Erythroblast (primary cell): ENCODE measurements at regions not wholly inside any gene's neighbourhood (a gene's known extent, or its start where the extent isn't known, plus 50 kb on each side); places are given as distances from the start of the nearest gene placed in this dataset.
"Not testable (repeated sequence)": the region's sequence is repeated elsewhere in the genome, so short reads cannot be mapped to it uniquely, and the experiment has no call there.

ENCODE experiments used
- DNase-seq, 2 experiments: peaks; one replicate each; lab custom pipeline; 2025; lab: John Stamatoyannopoulos, UW
- GATA1 ChIP-seq: IDR thresholded peaks from 2 replicates; pipeline ENCODE4 v1.6.1; 2011; ENCODE audit warnings: low read depth, mild to moderate bottlenecking, control low read depth, low read length, moderate library complexity
- POLR2A ChIP-seq: IDR thresholded peaks from 2 replicates; pipeline ENCODE4 v1.6.1; 2011; ENCODE audit warnings: mild to moderate bottlenecking, low read length

- DNase-seq, result no peak
- TF ChIP-seq POLR2A (no peak), GATA1 (no peak)
These were observed 550.4 kb upstream of the CCDC54 start for GRCh38 chr3:106826791-106827311.

GRCh38 chr3:106827515-106828213, 549.6 kb upstream of the CCDC54 start:
- no peak for DNase-seq
- TF ChIP-seq GATA1 (no peak), POLR2A (no peak)

- no peak for DNase-seq
- TF ChIP-seq GATA1 (no peak), POLR2A (no peak)
These were observed 548.0 kb upstream of the CCDC54 start for GRCh38 chr3:106829206-106829605.

- no peak for TF ChIP-seq GATA1
- TF ChIP-seq POLR2A, result no peak
- no peak for DNase-seq
These were observed 546.9 kb upstream of the CCDC54 start for GRCh38 chr3:106830334-106830733.

- DNase-seq, result no peak
- no peak for TF ChIP-seq GATA1
- no peak for TF ChIP-seq POLR2A
These were observed 540.3 kb upstream of the CCDC54 start for GRCh38 chr3:106836906-106837305.

- DNase-seq, result no peak
- TF ChIP-seq GATA1 (no peak), POLR2A (no peak)
These were observed 539.6 kb upstream of the CCDC54 start for GRCh38 chr3:106837616-106838015.

GRCh38 chr3:106839576-106840280, 537.5 kb upstream of the CCDC54 start:
- no peak for TF ChIP-seq POLR2A
- TF ChIP-seq GATA1, result no peak
- DNase-seq, result no peak

- DNase-seq, result no peak
- TF ChIP-seq GATA1 (no peak), POLR2A (no peak)
These were observed 536.9 kb upstream of the CCDC54 start for GRCh38 chr3:106840319-106840718.

- no peak for TF ChIP-seq GATA1
- no peak for TF ChIP-seq POLR2A
- DNase-seq, result no peak
These were observed 535.1 kb upstream of the CCDC54 start for GRCh38 chr3:106842151-106842550.

- no peak for DNase-seq
These were observed 532.6 kb upstream of the CCDC54 start for GRCh38 chr3:106844638-106845037.

GRCh38 chr3:106848099-106848498, 529.1 kb upstream of the CCDC54 start:
- DNase-seq, result no peak
- no peak for TF ChIP-seq GATA1
- no peak for TF ChIP-seq POLR2A

More at GRCh38 chr3:106844638-106845037, 532.6 kb upstream of the CCDC54 start:
- TF ChIP-seq GATA1, result no peak
- TF ChIP-seq POLR2A, result no peak

GRCh38 chr3:106850437-106850836, 526.8 kb upstream of the CCDC54 start:
- no peak for DNase-seq
- TF ChIP-seq GATA1 (no peak), POLR2A (no peak)

- not testable (repeated sequence) for DNase-seq
These were observed 518.9 kb upstream of the CCDC54 start for GRCh38 chr3:106858321-106858720.

GRCh38 chr3:106860182-106860581, 517.1 kb upstream of the CCDC54 start:
- no peak for DNase-seq
- TF ChIP-seq GATA1, result no peak
- TF ChIP-seq POLR2A, result no peak
